ENCODE measurements at regions not wholly inside any gene's neighbourhood (a gene's known extent, or its start where the extent isn't known, plus 50 kb on each side); places are given as distances from the start of the nearest gene placed in this dataset.

GRCh38 chr6:94095961-94096360, 676.6 kb upstream of the EPHA7 start:
- FAIRE-seq, result no peak
- DNase-seq (ENCODE audit: low spot score), result no peak

GRCh38 chr6:94089941-94090340, 670.6 kb upstream of the EPHA7 start:
- DNase-seq (ENCODE audit: low spot score) (no peak), FAIRE-seq (no peak)

GRCh38 chr6:94088870-94089269, 669.5 kb upstream of the EPHA7 start:
- DNase-seq (ENCODE audit: low spot score) (no peak), FAIRE-seq (no peak)

- no peak for DNase-seq (ENCODE audit: low spot score)
- FAIRE-seq, result no peak
These were observed 655.4 kb upstream of the EPHA7 start for GRCh38 chr6:94074764-94075163.

- FAIRE-seq (no peak), DNase-seq (ENCODE audit: low spot score) (no peak)
These were observed 652.5 kb upstream of the EPHA7 start for GRCh38 chr6:94071835-94072234.

GRCh38 chr6:94065707-94066337, 646.5 kb upstream of the EPHA7 start:
- no peak for FAIRE-seq

GRCh38 chr6:94052749-94053148, 633.4 kb upstream of the EPHA7 start:
- DNase-seq (ENCODE audit: low spot score) (no peak), FAIRE-seq (no peak)

More at GRCh38 chr6:94065707-94066337, 646.5 kb upstream of the EPHA7 start:
- DNase-seq (ENCODE audit: low spot score), result no peak

- no peak for FAIRE-seq
- DNase-seq (ENCODE audit: low spot score), result no peak
These were observed 631.2 kb upstream of the EPHA7 start for GRCh38 chr6:94050515-94050914.

- no peak for DNase-seq (ENCODE audit: low spot score)
- FAIRE-seq, result no peak
These were observed 629.6 kb upstream of the EPHA7 start for GRCh38 chr6:94049001-94049400.

- FAIRE-seq (no peak), DNase-seq (ENCODE audit: low spot score) (no peak)
These were observed 625.9 kb upstream of the EPHA7 start for GRCh38 chr6:94045099-94045829.

- no peak for FAIRE-seq
These were observed 622.8 kb upstream of the EPHA7 start for GRCh38 chr6:94041945-94042709.

GRCh38 chr6:94036024-94036423, 616.7 kb upstream of the EPHA7 start:
- no peak for FAIRE-seq
- DNase-seq (ENCODE audit: low spot score), result no peak

More at GRCh38 chr6:94041945-94042709, 622.8 kb upstream of the EPHA7 start:
- no peak for DNase-seq (ENCODE audit: low spot score)

GRCh38 chr6:94027374-94027773, 608.0 kb upstream of the EPHA7 start:
- FAIRE-seq (no peak), DNase-seq (ENCODE audit: low spot score) (no peak)

- DNase-seq (ENCODE audit: low spot score) (no peak), FAIRE-seq (no peak)
These were observed 607.2 kb upstream of the EPHA7 start for GRCh38 chr6:94026575-94026974.

GRCh38 chr6:94005835-94006234, 586.5 kb upstream of the EPHA7 start:
- DNase-seq (ENCODE audit: low spot score) (no peak), FAIRE-seq (no peak)

- no peak for DNase-seq (ENCODE audit: low spot score)
- no peak for FAIRE-seq
These were observed 573.6 kb upstream of the EPHA7 start for GRCh38 chr6:93992976-93993375.

- FAIRE-seq (no peak), DNase-seq (ENCODE audit: low spot score) (no peak)
These were observed 570.3 kb upstream of the EPHA7 start for GRCh38 chr6:93989630-93990029.

- no peak for FAIRE-seq
- DNase-seq (ENCODE audit: low spot score), result no peak
These were observed 566.6 kb upstream of the EPHA7 start for GRCh38 chr6:93985953-93986352.

GRCh38 chr6:93975159-93975558, 555.8 kb upstream of the EPHA7 start:
- no peak for FAIRE-seq
- DNase-seq (ENCODE audit: low spot score), result no peak

- DNase-seq (ENCODE audit: low spot score), result no peak
- no peak for FAIRE-seq
These were observed 555.0 kb upstream of the EPHA7 start for GRCh38 chr6:93974332-93974731.

- DNase-seq (ENCODE audit: low spot score), result no peak
These were observed 553.4 kb upstream of the EPHA7 start for GRCh38 chr6:93972791-93973190.

GRCh38 chr6:93970684-93971083, 551.3 kb upstream of the EPHA7 start:
- DNase-seq (ENCODE audit: low spot score) (no peak), FAIRE-seq (no peak)

More at GRCh38 chr6:93972791-93973190, 553.4 kb upstream of the EPHA7 start:
- no peak for FAIRE-seq
